NCI-H345 treated with DMSO at 0.1 percent for 48 hours (cell line): ENCODE measurements at regions not wholly inside any gene's neighbourhood (a gene's known extent, or its start where the extent isn't known, plus 50 kb on each side); places are given as distances from the start of the nearest gene placed in this dataset.

Source experiments
- DNase-seq: peaks from one replicate; lab custom pipeline; 2025; ENCODE audit not compliant: unreplicated experiment; lab: John Stamatoyannopoulos, UW

DNA sequence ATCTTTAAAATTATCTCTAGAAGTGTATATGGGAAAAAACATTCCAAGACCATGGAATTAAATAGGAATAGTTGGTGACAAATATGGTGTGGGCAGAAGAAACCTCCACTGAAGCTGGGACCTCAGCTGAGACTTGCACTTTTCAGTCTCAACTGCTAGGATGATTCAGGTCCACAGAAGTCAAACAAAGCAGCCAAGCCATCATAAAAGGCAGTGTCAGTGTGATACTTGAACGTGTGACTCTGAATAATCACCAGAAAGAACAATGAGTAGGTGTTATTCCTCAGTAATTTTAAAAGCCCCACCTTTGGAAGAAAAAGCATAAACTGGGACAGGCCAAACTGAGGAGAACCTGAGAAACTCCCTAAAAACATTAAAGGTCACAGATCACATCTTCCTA lies 90.7 kb downstream of the ZNF281 start:
- DNase-seq, result no peak

GRCh38 chr1:200317236-200317635 lies 92.6 kb downstream of the ZNF281 start:
- no peak for DNase-seq

DNA sequence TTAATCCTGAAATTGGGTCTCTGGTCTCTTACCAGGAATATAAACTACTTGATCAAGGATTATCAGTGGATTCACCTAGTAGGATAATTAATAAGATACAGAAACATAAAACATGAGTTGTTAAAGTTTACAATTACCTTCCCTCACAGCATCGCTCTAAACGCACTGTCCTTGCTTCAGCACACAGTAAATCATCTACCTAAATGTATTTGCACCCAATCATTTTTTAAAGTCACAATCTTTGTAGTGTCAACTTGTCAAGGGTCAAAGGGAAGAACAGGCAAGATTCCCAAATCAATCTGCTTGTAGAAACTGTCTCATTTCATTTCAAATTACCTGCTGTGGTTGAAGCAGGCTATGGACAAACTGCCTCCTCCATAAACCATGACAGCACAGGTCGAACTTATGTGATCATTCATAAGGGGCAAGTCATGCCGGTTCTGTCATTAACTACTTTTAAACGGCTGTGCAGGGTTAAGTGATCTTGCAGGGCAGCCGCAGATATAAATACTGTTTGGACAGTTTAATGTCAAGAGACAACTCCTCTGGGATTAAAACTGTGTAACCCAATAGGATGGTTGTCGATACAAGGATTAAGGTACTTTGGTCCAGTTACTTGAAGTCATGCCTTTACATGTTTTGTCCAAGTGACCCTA lies 93.6 kb downstream of the ZNF281 start:
- DNase-seq, result no peak

- DNase-seq, result no peak
Measured at GRCh38 chr1:200314085-200314750, 95.6 kb downstream of the ZNF281 start.

DNA sequence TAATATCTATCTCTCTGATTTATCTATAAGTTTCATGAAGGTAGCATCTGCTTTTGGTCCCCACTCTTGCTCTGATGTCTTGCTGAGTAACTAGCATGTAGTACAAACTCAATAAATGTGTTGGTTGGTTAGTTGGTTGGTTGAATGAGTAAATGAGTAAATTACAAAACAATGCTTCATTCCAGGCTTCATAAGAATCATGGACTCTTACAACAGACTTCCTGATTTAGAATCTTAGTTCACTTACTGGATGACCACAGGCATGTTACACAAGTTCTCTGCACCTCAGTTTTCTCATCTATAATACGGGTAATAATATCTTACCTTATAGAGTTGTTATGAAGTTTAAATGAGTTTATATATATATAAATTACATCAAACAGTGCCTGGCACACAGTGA lies 98.6 kb downstream of the ZNF281 start:
- DNase-seq, result no peak

GRCh38 chr1:200310824-200311223 lies 99.0 kb downstream of the ZNF281 start:
- no peak for DNase-seq

DNA sequence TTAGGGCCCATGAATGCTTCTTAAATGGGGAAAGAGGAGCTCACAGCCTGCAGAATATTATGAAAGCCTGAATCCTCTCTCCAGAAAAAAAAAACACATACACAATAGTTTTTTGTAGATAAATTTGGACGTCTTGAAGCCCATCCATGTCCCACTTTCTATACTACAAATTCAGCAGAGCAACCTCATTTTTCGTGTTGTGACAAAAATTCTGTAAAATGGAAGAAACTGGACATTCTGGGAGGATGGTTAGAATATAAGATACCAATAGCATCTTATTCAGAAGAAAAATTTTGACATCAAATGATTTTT lies 102.1 kb downstream of the ZNF281 start:
- DNase-seq, result no peak

- no peak for DNase-seq
Measured at GRCh38 chr1:200306944-200307754, 102.7 kb downstream of the ZNF281 start.

DNA sequence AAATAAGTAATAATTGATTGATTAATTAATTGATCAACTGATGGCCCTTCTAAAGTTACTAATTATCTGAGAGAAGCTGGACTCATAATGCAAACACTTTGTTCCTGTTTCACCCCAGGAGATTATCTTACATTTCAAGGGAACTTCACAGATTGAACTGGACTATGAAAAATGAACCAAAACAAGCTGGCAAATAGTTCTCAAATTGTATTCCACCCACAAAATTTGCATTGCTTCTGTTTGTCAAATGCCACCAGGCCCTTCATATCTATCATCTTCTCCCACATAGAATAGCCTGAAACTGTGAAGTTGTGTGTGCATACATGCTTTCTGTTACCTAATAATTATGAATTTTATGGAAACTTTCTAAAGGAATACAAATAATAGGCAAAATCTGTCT lies 104.0 kb downstream of the ZNF281 start:
- DNase-seq, result no peak

DNA sequence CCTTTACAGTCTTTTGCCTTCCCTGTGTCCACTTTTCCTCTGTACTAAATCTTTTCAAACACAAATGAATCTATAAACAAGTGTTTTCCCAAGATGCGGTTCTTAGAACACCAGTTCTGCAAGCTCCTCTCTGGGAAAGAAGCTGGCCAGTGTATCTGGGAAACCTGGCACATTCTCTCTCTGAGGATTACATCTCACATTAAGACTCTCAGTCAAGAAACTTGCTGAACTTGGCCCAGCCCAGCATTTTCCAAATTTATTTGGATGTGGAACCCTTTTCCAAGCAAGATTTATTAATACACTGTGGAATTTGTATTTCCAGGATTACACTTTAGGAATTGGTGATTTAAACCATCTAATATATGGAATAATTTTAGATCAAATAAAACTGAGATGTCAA lies 105.7 kb downstream of the ZNF281 start:
- no peak for DNase-seq

GRCh38 chr1:200302921-200303290 lies 106.9 kb downstream of the ZNF281 start:
- DNase-seq, result peak; percentile 63

- peak; percentile 63 for DNase-seq
Measured at GRCh38 chr1:200302192-200302920, 107.5 kb downstream of the ZNF281 start.

GRCh38 chr1:200301152-200301551 lies 108.7 kb downstream of the ZNF281 start:
- no peak for DNase-seq

DNA sequence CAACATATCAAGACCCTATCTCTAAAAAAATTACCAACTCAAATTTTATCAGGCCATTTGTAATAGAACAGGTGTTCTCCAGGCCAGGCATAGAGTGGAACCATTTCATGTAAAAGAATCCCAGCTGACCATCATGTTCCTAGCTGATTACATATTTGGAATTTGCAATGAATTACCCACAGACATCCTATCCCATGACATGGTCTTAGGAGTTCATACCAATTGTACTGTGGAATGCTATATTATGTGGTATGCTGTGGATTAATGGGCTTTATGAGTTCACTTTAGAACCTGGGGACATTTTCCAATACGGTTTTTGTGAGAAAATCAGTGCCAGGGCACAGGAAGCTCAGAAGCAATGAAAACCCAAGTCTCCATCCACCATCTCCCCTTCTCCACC lies 110.3 kb downstream of the ZNF281 start:
- DNase-seq, result no peak

DNA sequence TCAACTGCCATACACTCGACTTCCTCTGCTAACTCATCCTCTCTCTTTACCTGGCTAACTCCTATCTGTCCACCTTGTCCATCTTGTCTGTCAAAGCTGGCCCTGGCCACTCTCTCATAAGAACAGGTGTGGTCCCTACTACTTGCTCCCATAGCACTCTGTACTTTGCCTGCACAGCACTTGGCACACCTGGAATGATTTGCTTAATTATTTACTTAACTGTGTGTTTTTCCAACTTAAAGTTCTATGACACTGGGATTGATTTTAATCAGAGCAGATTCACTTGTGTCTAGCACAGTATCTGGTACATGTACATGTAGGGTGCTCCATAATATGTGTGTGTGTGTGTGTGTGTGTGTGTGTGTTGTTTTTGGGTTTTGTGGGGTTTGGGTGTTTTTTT lies 111.6 kb downstream of the ZNF281 start:
- DNase-seq, result no peak

DNA sequence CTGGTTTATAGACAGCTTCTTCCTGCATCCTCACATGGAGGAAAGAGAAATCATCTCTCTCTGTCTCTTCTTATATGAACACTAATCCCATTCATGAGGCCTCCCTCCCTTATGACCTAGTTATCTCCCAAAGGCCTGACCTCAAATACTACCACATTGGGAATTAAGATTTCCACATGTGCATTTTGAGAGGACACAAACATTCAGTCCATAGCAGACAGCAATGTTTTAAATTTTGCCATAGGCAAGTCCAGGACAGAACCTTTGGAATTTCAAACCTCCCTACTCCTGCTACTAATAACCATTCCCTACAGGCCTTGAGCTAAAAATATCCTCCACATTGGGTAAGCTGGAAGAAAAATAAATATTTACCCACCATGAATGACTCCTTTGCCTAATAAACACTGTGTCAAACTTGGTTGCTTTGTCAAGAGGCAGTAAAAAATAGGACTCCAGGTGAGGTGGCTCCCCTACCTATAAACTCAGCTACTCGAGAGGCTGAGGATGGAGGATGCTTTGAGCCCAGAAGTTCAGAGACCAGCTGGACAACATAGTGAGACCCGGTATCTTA lies 113.7 kb downstream of the ZNF281 start:
- peak; percentile 59 for DNase-seq

GRCh38 chr1:200294241-200294640 lies 115.6 kb downstream of the ZNF281 start:
- no peak for DNase-seq

DNA sequence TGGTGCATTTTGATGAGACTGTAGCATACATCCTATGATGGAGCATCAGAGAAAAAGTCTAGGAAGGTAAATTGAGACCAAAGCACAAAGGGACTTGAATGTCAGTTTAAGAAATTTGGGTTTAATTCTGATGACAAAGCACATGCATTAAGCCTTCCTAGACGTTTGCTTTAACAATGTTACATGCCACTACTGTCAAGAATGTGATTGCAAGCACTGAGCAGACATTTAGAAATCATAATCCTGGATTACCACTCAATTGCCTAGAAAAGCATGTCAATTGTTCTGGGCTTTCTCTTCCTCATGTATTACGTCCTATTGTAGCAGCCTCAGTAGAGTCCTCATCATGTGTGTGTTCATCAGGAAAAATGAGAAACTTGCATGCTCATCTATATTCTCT lies 117.1 kb downstream of the ZNF281 start:
- DNase-seq, result no peak

- DNase-seq, result no peak
Measured at GRCh38 chr1:200291106-200291505, 118.7 kb downstream of the ZNF281 start.

DNA sequence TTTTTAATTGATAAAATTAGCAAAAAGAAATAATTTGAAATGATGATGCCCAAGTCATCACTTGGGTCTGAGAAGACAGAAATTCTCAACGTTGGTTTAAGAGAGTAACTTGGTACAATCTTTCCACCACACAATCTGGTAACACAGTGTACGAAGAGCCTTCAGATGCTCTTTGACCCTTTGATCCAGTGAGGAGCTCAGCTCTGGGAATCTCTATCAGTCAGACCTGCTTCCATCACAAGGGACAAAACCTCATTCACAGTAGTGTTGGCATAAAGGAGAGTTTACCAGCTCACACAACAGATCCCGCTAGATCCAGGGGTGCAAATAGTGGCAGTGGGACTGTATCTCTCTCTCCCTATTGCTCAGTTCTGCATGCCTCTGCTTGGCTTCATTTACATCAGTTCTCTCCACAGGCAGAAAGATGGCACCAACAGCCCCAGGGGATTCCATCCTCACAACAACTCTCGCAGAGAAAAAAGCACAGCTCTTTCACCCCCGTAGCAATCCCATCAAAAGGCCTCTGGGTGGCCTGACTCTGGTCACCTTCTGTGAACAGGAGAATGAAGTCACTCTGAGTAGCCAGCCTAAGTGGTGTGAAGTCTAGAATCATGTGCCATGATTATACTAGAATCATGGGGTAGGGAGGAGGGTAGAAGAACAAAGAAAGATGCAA lies 119.7 kb downstream of the ZNF281 start:
- DNase-seq, result no peak

GRCh38 chr1:200288226-200288625 lies 121.6 kb downstream of the ZNF281 start:
- DNase-seq, result no peak
